ENCODE measurements at regions not wholly inside any gene's neighbourhood (a gene's known extent, or its start where the extent isn't known, plus 50 kb on each side); places are given as distances from the start of the nearest gene placed in this dataset.

- peaks cover 0 to 5% of the 10 kb centered on the region in 2 donors for H3K9me3 ChIP-seq (replicated peaks in 1 of 2; ENCODE audit: control insufficient read depth in 1 of 2, insufficient read depth in 1 of 2, low read length in 2 of 2)
- intact Hi-C loops (cut with micrococcal nuclease) = no loop called here
- peaks cover 1 to 5% (median 4%) of the 10 kb centered on the region in 3 donors for H3K27me3 Mint-ChIP-seq (ENCODE audit: low read depth in 3 of 3)
- no peak overlapping the region for H3K9ac ChIP-seq (ENCODE audit: insufficient read depth, low read length, poor library complexity, severe bottlenecking)
- no peaks in the 10 kb centered on the region for H3K27me3 ChIP-seq (ENCODE audit: control insufficient read depth in 2 of 2, insufficient read depth in 2 of 2, low read length in 2 of 2)
- H2AFZ ChIP-seq (ENCODE audit: insufficient read depth, low read depth, low read length, poor library complexity, severe bottlenecking) = no peak overlapping the region
- no peaks in the 10 kb centered on the region for H3K4me1 ChIP-seq (ENCODE audit: control insufficient read depth in 1 of 2, insufficient read depth in 2 of 2, low read length in 2 of 2)
- no peaks in the 10 kb centered on the region for H3K36me3 ChIP-seq (replicated peaks in 1 of 2; ENCODE audit: control insufficient read depth in 1 of 2, insufficient read depth in 2 of 2, low read length in 2 of 2)
- TF ChIP-seq CTCF (IDR thresholded peaks at IDR 0.05) = no peak
- DNase-seq = peak in 2 of 3 donors; percentile 11 to 78
- H3K4me3 Mint-ChIP-seq = peak overlapping the region in 1 of 2 donors; percentile 14
- no peaks in the 10 kb centered on the region for H4K20me1 ChIP-seq (ENCODE audit: insufficient read depth, low read length)
- no peak overlapping the region for H3K27ac Mint-ChIP-seq
- 25% methylated on average over 2 of the region's 2 CpGs for WGBS (ENCODE audit: insufficient coverage)
- peaks cover 0 to 7% (median 3%) of the 10 kb centered on the region in 7 donors for H3K9me3 Mint-ChIP-seq
- H3K4me1 Mint-ChIP-seq = peaks cover 4% of the 10 kb centered on the region
- no peak overlapping the region for H3K27ac ChIP-seq (ENCODE audit: low read depth in 1 of 2, low read length in 2 of 2)
- no peaks in the 10 kb centered on the region for H3K79me2 ChIP-seq (ENCODE audit: insufficient read depth, low read length)
- no peak overlapping the region for H3K4me3 ChIP-seq (replicated peaks in 1 of 3; ENCODE audit: low read depth in 2 of 3, low read length in 3 of 3)
- no peaks in the 10 kb centered on the region for H3K36me3 Mint-ChIP-seq
- H3K4me2 ChIP-seq (replicated peaks; ENCODE audit: extremely low read depth, low read length, poor library complexity, severe bottlenecking) = no peak overlapping the region
These were observed 254.2 kb upstream of the NR4A3 start for GRCh38 chr9:99567436-99567835.

GRCh38 chr9:99569840-99570239 is 251.8 kb upstream of the NR4A3 start:
- H3K36me3 Mint-ChIP-seq = no peaks in the 10 kb centered on the region
- H2AFZ ChIP-seq (ENCODE audit: insufficient read depth, low read depth, low read length, poor library complexity, severe bottlenecking) = no peak overlapping the region
- no CpG with 5 or more reads among the region's 2 CpGs for WGBS (ENCODE audit: insufficient coverage)
- H3K27ac ChIP-seq (ENCODE audit: low read depth in 1 of 2, low read length in 2 of 2) = no peak overlapping the region
- peaks cover 1 to 5% (median 4%) of the 10 kb centered on the region in 3 donors for H3K27me3 Mint-ChIP-seq (ENCODE audit: low read depth in 3 of 3)
- H3K9ac ChIP-seq (ENCODE audit: insufficient read depth, low read length, poor library complexity, severe bottlenecking) = no peak overlapping the region
- no peaks in the 10 kb centered on the region for H3K36me3 ChIP-seq (replicated peaks in 1 of 2; ENCODE audit: control insufficient read depth in 1 of 2, insufficient read depth in 2 of 2, low read length in 2 of 2)
- no peaks in the 10 kb centered on the region for H4K20me1 ChIP-seq (ENCODE audit: insufficient read depth, low read length)
- H3K9me3 ChIP-seq (replicated peaks in 1 of 2; ENCODE audit: control insufficient read depth in 1 of 2, insufficient read depth in 1 of 2, low read length in 2 of 2) = peaks cover 0 to 5% of the 10 kb centered on the region in 2 donors
- no peak overlapping the region for H3K4me3 Mint-ChIP-seq
- H3K4me1 Mint-ChIP-seq = peaks cover 4% of the 10 kb centered on the region
- H3K4me1 ChIP-seq (ENCODE audit: control insufficient read depth in 1 of 2, insufficient read depth in 2 of 2, low read length in 2 of 2) = no peaks in the 10 kb centered on the region
- no peak overlapping the region for H3K4me2 ChIP-seq (replicated peaks; ENCODE audit: extremely low read depth, low read length, poor library complexity, severe bottlenecking)
- no peak overlapping the region for H3K4me3 ChIP-seq (replicated peaks in 1 of 3; ENCODE audit: low read depth in 2 of 3, low read length in 3 of 3)
- intact Hi-C loops (cut with micrococcal nuclease) = no loop called here
- H3K27ac Mint-ChIP-seq = peak overlapping the region in 1 of 7 donors; percentile 12
- peaks cover 0 to 7% (median 3%) of the 10 kb centered on the region in 7 donors for H3K9me3 Mint-ChIP-seq
- no peak for TF ChIP-seq CTCF (IDR thresholded peaks at IDR 0.05)
- no peaks in the 10 kb centered on the region for H3K79me2 ChIP-seq (ENCODE audit: insufficient read depth, low read length)
- no peak for DNase-seq
- no peaks in the 10 kb centered on the region for H3K27me3 ChIP-seq (ENCODE audit: control insufficient read depth in 2 of 2, insufficient read depth in 2 of 2, low read length in 2 of 2)

All from CD14-positive monocyte (primary cell).